B cell (primary cell): ENCODE measurements at regions not wholly inside any gene's neighbourhood (a gene's known extent, or its start where the extent isn't known, plus 50 kb on each side); places are given as distances from the start of the nearest gene placed in this dataset.

ENCODE experiments used
- ATAC-seq: fragments of 200-7000 bp; cut with Tn5 transposase; one replicate; pipeline ENCODE4 v1.10.0; 2021; ENCODE audit warnings: low read depth, mild to moderate bottlenecking, moderate number of reproducible peaks, moderate library complexity
- CTCF ChIA-PET: fragments of 350-600 bp; sonication (Branson Sonifier 250); formaldehyde crosslinking; loops from one replicate; lab custom pipeline; 2021; ENCODE audit warnings: antibody characterized with exemption, inconsistent platforms; lab: Charles Lee
- POLR2A ChIA-PET: fragments of 350-600 bp; sonication (Branson Sonifier 250); formaldehyde crosslinking; loops from one replicate; lab custom pipeline; 2021; ENCODE audit warnings: antibody characterized with exemption; lab: Charles Lee
- DNase-seq: peaks from one replicate; pipeline ENCODE4 v3.0.0; 2013
- H2AFZ ChIP-seq: 2 replicates; pipeline ENCODE4 v1.6.1; 2012; ENCODE audit warnings: mild to moderate bottlenecking, low read depth, low read length; ENCODE audit not compliant: insufficient read depth, poor library complexity, severe bottlenecking
- H3K27ac ChIP-seq, 2 donors: 1 replicate in 1 of 2; 2 replicates in 1 of 2; pipeline ENCODE4 v1.5.1; 2012 to 2013; ENCODE audit warnings: low read length in 2 of 2, mild to moderate bottlenecking in 2 of 2, moderate library complexity in 1 of 2
- H3K27me3 ChIP-seq, 4 experiments: fragments of 200-600 bp in 1 of 4; sonication (generic) in 1 of 4; replicated peaks in 1 of 4; 1 replicate in 2 of 4; 2 replicates in 2 of 4; pipeline versions ENCODE4 v1.6.1 to v1.7.0; 2013 to 2016; ENCODE audit warnings: low read length in 3 of 4, mild to moderate bottlenecking in 2 of 4, mixed read lengths in 1 of 4, moderate library complexity in 1 of 4; ENCODE audit not compliant: insufficient read depth in 4 of 4, control insufficient read depth in 3 of 4; ENCODE audit errors: control extremely low read depth in 1 of 4
- H3K36me3 ChIP-seq, 2 experiments: replicated peaks in 1 of 2; 1 replicate in 1 of 2; 2 replicates in 1 of 2; pipeline versions ENCODE4 v1.6.1 to v1.7.1; 2013; ENCODE audit warnings: low read length in 1 of 2; ENCODE audit not compliant: insufficient read depth in 2 of 2, control insufficient read depth in 1 of 2; ENCODE audit errors: control extremely low read depth in 1 of 2, extremely low read depth in 1 of 2
- H3K4me1 ChIP-seq, 2 donors: fragments of 200-600 bp in 1 of 2; sonication (generic) in 1 of 2; 1 replicate in 1 of 2; 2 replicates in 1 of 2; pipeline versions ENCODE4 v1.5.1 to v1.6.1; 2013 to 2017; ENCODE audit warnings: low read length in 2 of 2; ENCODE audit not compliant: control insufficient read depth in 2 of 2, insufficient read depth in 2 of 2
- H3K4me2 ChIP-seq: replicated peaks from 2 replicates; pipeline ENCODE3; 2012; ENCODE audit warnings: mild to moderate bottlenecking, low read depth, low read length; ENCODE audit not compliant: poor library complexity, severe bottlenecking
- H3K4me3 ChIP-seq, 5 experiments: fragments of 200-600 bp in 1 of 5; sonication (generic) in 1 of 5; 1 replicate in 3 of 5; 2 replicates in 2 of 5; pipeline versions ENCODE4 v1.5.1 to v1.7.0; 2011 to 2016; ENCODE audit warnings: low read length in 4 of 5, mild to moderate bottlenecking in 4 of 5, low read depth in 2 of 5, control low read depth in 1 of 5, moderate library complexity in 1 of 5; ENCODE audit not compliant: insufficient read depth in 1 of 5; ENCODE audit errors: control extremely low read depth in 1 of 5, extremely low read depth in 1 of 5
- H3K79me2 ChIP-seq: fragments of 200-600 bp; sonication (generic); one replicate; pipeline ENCODE4 v1.6.0; 2016; ENCODE audit warnings: low read length; ENCODE audit not compliant: control insufficient read depth, insufficient read depth
- H3K9ac ChIP-seq: fragments of 200-600 bp; sonication (generic); 2 replicates; pipeline ENCODE4 v1.6.1; 2017; ENCODE audit warnings: mild to moderate bottlenecking, low read length, moderate library complexity
- H3K9me3 ChIP-seq, 3 donors: one replicate each; pipeline versions ENCODE4 v1.6.1 to v1.7.1; 2013; ENCODE audit warnings: low read length in 2 of 3; ENCODE audit not compliant: control insufficient read depth in 2 of 3, insufficient read depth in 1 of 3; ENCODE audit errors: control extremely low read depth in 1 of 3
- H4K20me1 ChIP-seq: 2 replicates; pipeline ENCODE4 v1.6.0; 2012; ENCODE audit warnings: mild to moderate bottlenecking, low read length; ENCODE audit not compliant: insufficient read depth, control insufficient read depth, poor library complexity, severe bottlenecking
- H3K27ac Mint-ChIP-seq: one replicate; pipeline ENCODE4 v1.8.0; 2021; ENCODE audit warnings: mixed read lengths
- H3K27me3 Mint-ChIP-seq: one replicate; pipeline ENCODE4 v1.8.0; 2021; ENCODE audit warnings: mixed read lengths
- H3K4me1 Mint-ChIP-seq: one replicate; pipeline ENCODE4 v1.8.0; 2021; ENCODE audit warnings: mixed read lengths
- H3K4me3 Mint-ChIP-seq: one replicate; pipeline ENCODE4 v1.8.0; 2021; ENCODE audit warnings: mixed read lengths
- H3K9me3 Mint-ChIP-seq: one replicate; pipeline ENCODE4 v1.8.0; 2022; ENCODE audit warnings: mixed read lengths; ENCODE audit not compliant: insufficient read depth
- CTCF ChIP-seq: fragments of 200-600 bp; IDR thresholded peaks from one replicate; pipeline ENCODE4 v1.8.0; 2022; ENCODE audit warnings: antibody characterized with exemption, mild to moderate bottlenecking
- EZH2 ChIP-seq: IDR thresholded peaks from 2 replicates; pipeline ENCODE4 v1.6.1; 2012; ENCODE audit warnings: borderline replicate concordance, low read depth, mild to moderate bottlenecking, moderate library complexity, low read length; ENCODE audit not compliant: insufficient read depth, poor library complexity, severe bottlenecking
- WGBS: methylation state at CpG from one replicate; pipeline ENCODE4 v1.1.5; 2013; ENCODE audit warnings: missing lambda C conversion rate; ENCODE audit not compliant: insufficient coverage; 5-methylcytosine and 5-hydroxymethylcytosine counted together
- intact Hi-C: fragments of 100-400 bp; cut with micrococcal nuclease; formaldehyde crosslinking; loops from one replicate; pipeline ENCODE4 v1.10.0; 2022

GRCh38 chr9:7690014-7690413 is 109.6 kb downstream of the DMAC1 start:
- no peak for DNase-seq
- Mint-ChIP-seq H3K9me3 (no peaks in the 10 kb centered on the region), H3K27ac (no peak overlapping the region), H3K27me3 (no peaks in the 10 kb centered on the region), H3K4me3 (no peak overlapping the region), H3K4me1 (no peaks in the 10 kb centered on the region)
- Histone ChIP-seq H2AFZ (no peak overlapping the region), H3K4me2 (no peak overlapping the region), H3K4me1 (no peaks in the 10 kb centered on the region), H3K9me3 (peaks cover 0 to 4% (median 0%) of the 10 kb centered on the region in 3 donors), H3K27ac (no peak overlapping the region), H3K79me2 (no peaks in the 10 kb centered on the region), H4K20me1 (no peaks in the 10 kb centered on the region), H3K36me3 (no peaks in the 10 kb centered on the region), H3K9ac (no peak overlapping the region), H3K4me3 (no peak overlapping the region), H3K27me3 (no peaks in the 10 kb centered on the region)
- ChIA-PET CTCF (no interaction called here), POLR2A (no interaction called here)
- intact Hi-C loops = no loop called here
- no peak for ATAC-seq
- TF ChIP-seq CTCF (no peak), EZH2 (no peak)

- no peaks in the 10 kb centered on the region for H3K9me3 Mint-ChIP-seq
- H3K27ac Mint-ChIP-seq = no peak overlapping the region
- Histone ChIP-seq H3K9me3 (peaks cover 0 to 4% (median 0%) of the 10 kb centered on the region in 3 donors), H3K4me2 (no peak overlapping the region), H3K79me2 (no peaks in the 10 kb centered on the region), H3K9ac (no peak overlapping the region), H3K4me1 (no peaks in the 10 kb centered on the region), H4K20me1 (no peaks in the 10 kb centered on the region), H2AFZ (no peak overlapping the region), H3K36me3 (no peaks in the 10 kb centered on the region), H3K27me3 (no peaks in the 10 kb centered on the region), H3K4me3 (no peak overlapping the region), H3K27ac (no peak overlapping the region)
- ChIA-PET CTCF (no interaction called here), POLR2A (no interaction called here)
- intact Hi-C loops = no loop called here
- DNase-seq = no peak
- ATAC-seq = no peak
- no peak for TF ChIP-seq EZH2
- TF ChIP-seq CTCF = no peak
- no peaks in the 10 kb centered on the region for H3K4me1 Mint-ChIP-seq
- H3K4me3 Mint-ChIP-seq = no peak overlapping the region
- no peaks in the 10 kb centered on the region for H3K27me3 Mint-ChIP-seq
- no CpG with 5 or more reads among the region's 1 CpG for WGBS
Observed at GRCh38 chr9:7688626-7689025, 111.0 kb downstream of the DMAC1 start.
